Fibroblast of lung (primary cell): ENCODE measurements at regions not wholly inside any gene's neighbourhood (a gene's known extent, or its start where the extent isn't known, plus 50 kb on each side); places are given as distances from the start of the nearest gene placed in this dataset.

Source experiments
- DNase-seq, 2 donors: peaks; one replicate each; pipeline versions ENCODE4 v3.0.0 to v3.0.0-alpha.2; 2010; ENCODE audit warnings: low read depth in 2 of 2
- H2AFZ ChIP-seq: 2 replicates; pipeline ENCODE4 v1.5.1; 2012; ENCODE audit warnings: low read length, control low read depth, inconsistent platforms
- H3K27ac ChIP-seq: 2 replicates; pipeline ENCODE4 v1.5.1; 2011; ENCODE audit warnings: low read length, control low read depth; ENCODE audit not compliant: insufficient read depth
- H3K27me3 ChIP-seq: 2 replicates; pipeline ENCODE4 v1.5.1; 2011; ENCODE audit warnings: mild to moderate bottlenecking, low read length; ENCODE audit not compliant: control insufficient read depth, insufficient read depth
- H3K36me3 ChIP-seq: 2 replicates; pipeline ENCODE4 v1.5.1; 2011; ENCODE audit warnings: low read length; ENCODE audit not compliant: control insufficient read depth, insufficient read depth
- H3K4me1 ChIP-seq: 2 replicates; pipeline ENCODE4 v1.5.1; 2011; ENCODE audit warnings: low read length; ENCODE audit not compliant: control insufficient read depth, insufficient read depth; ENCODE audit errors: extremely low read depth
- H3K4me2 ChIP-seq: 2 replicates; pipeline ENCODE4 v1.5.1; 2011; ENCODE audit warnings: low read length, control low read depth; ENCODE audit not compliant: insufficient read depth; ENCODE audit errors: extremely low read depth
- H3K4me3 ChIP-seq, 4 experiments: fragments of 200-600 bp in 1 of 4; sonication (generic) in 1 of 4; replicated peaks in 1 of 4; 2 replicates each; pipeline ENCODE4 v1.5.1; 2011 to 2016; ENCODE audit warnings: low read length in 4 of 4, low read depth in 3 of 4, mild to moderate bottlenecking in 3 of 4, control low read depth in 2 of 4, inconsistent platforms in 1 of 4, mixed read lengths in 1 of 4; ENCODE audit not compliant: insufficient read depth in 1 of 4; ENCODE audit errors: control extremely low read depth in 1 of 4
- H3K79me2 ChIP-seq: 2 replicates; pipeline ENCODE4 v1.5.1; 2012; ENCODE audit warnings: mild to moderate bottlenecking, low read length, inconsistent platforms; ENCODE audit not compliant: control insufficient read depth, insufficient read depth
- H3K9ac ChIP-seq: 2 replicates; pipeline ENCODE4 v1.5.1; 2011; ENCODE audit warnings: mild to moderate bottlenecking, low read length, control low read depth; ENCODE audit not compliant: insufficient read depth
- H3K9me3 ChIP-seq: 2 replicates; pipeline ENCODE4 v1.5.1; 2012; ENCODE audit warnings: low read depth, low read length; ENCODE audit not compliant: control insufficient read depth, insufficient read depth
- H4K20me1 ChIP-seq: 2 replicates; pipeline ENCODE4 v1.5.1; 2011; ENCODE audit warnings: low read length; ENCODE audit not compliant: control insufficient read depth, insufficient read depth; ENCODE audit errors: extremely low read depth
- EZH2 ChIP-seq: IDR thresholded peaks from 2 replicates; pipeline ENCODE4 v1.5.1; 2012; ENCODE audit warnings: low read length, control low read depth, mild to moderate bottlenecking; ENCODE audit errors: missing control alignments
- TF ChIP-seq, protein P1 (sequence below), 2 donors: IDR thresholded peaks in 1 of 2; conservative IDR thresholded peaks in 1 of 2; 1 replicate in 1 of 2; 2 replicates in 1 of 2; pipeline ENCODE4 v1.5.1; 2011 to 2012; ENCODE audit warnings: low read length in 2 of 2, control low read depth in 1 of 2, inconsistent platforms in 1 of 2, low read depth in 1 of 2, mild to moderate bottlenecking in 1 of 2

DNA sequence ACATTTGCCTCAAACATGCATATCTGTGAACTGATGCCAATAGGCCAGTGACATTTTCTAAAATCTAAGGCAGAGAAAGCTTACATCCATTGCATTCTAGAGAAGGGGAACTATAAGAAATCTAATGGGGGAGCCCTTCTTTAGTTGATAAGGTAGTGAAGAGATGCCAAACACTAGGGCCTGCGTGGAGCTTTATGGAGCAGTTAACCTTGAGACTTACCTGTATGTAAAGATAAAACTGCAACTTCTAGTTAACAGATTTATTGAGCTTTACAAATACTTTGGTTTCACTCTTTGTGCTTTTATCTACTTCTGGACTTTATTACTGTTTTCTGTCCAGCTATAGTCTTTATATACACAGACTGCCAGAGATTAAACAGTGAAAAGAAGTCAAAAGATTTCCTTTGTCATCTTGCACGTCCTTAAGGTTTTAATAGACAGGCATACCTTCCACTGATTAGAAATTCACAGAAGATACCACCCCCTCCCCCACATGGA lies 457.6 kb downstream of the KLF12 start:
- Histone ChIP-seq H3K9ac (no peak overlapping the region), H3K9me3 (no peaks in the 10 kb centered on the region), H3K27me3 (no peaks in the 10 kb centered on the region), H3K36me3 (no peaks in the 10 kb centered on the region), H4K20me1 (no peaks in the 10 kb centered on the region), H3K4me1 (no peaks in the 10 kb centered on the region), H3K4me3 (no peak overlapping the region), H3K79me2 (no peaks in the 10 kb centered on the region), H2AFZ (no peak overlapping the region), H3K27ac (no peak overlapping the region), H3K4me2 (no peak overlapping the region)
- TF ChIP-seq, protein P1, sequence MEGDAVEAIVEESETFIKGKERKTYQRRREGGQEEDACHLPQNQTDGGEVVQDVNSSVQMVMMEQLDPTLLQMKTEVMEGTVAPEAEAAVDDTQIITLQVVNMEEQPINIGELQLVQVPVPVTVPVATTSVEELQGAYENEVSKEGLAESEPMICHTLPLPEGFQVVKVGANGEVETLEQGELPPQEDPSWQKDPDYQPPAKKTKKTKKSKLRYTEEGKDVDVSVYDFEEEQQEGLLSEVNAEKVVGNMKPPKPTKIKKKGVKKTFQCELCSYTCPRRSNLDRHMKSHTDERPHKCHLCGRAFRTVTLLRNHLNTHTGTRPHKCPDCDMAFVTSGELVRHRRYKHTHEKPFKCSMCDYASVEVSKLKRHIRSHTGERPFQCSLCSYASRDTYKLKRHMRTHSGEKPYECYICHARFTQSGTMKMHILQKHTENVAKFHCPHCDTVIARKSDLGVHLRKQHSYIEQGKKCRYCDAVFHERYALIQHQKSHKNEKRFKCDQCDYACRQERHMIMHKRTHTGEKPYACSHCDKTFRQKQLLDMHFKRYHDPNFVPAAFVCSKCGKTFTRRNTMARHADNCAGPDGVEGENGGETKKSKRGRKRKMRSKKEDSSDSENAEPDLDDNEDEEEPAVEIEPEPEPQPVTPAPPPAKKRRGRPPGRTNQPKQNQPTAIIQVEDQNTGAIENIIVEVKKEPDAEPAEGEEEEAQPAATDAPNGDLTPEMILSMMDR (conservative IDR thresholded peaks at IDR 0.05 in 1 of 2, IDR thresholded peaks at IDR 0.05 in 1 of 2; ENCODE audit: low read depth in 1 of 2, low read length in 2 of 2), result no peak
- TF ChIP-seq EZH2, result no peak
- DNase-seq, result no peak

DNA sequence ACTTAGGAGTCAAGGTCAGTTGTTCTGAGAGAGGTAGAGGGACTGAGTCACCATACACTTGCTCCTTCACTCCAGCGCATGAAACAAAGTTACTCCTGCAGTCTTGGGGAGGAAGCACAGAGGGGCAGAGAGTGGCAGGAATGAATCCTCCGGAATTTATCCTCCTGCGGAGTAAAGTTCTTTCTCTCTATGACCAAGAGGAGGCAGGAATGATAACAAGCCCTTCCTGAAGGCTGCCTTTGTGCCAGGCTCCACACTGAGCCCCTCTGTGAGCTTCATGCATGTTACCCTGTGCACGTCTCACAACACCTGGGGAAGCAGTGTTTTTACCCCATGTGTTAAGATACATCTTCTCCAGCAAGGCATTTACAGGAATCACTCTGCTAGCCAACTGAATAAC lies 458.4 kb downstream of the KLF12 start:
- DNase-seq, result no peak
- H3K9ac ChIP-seq, result no peak overlapping the region
- H4K20me1 ChIP-seq, result no peaks in the 10 kb centered on the region
- H3K79me2 ChIP-seq, result no peaks in the 10 kb centered on the region
- H3K4me2 ChIP-seq, result no peak overlapping the region
- H3K36me3 ChIP-seq, result no peaks in the 10 kb centered on the region
- no peaks in the 10 kb centered on the region for H3K27me3 ChIP-seq
- H3K27ac ChIP-seq, result no peak overlapping the region
- TF ChIP-seq, protein P1 (conservative IDR thresholded peaks at IDR 0.05 in 1 of 2, IDR thresholded peaks at IDR 0.05 in 1 of 2; ENCODE audit: low read depth in 1 of 2, low read length in 2 of 2), result no peak
- no peak for TF ChIP-seq EZH2
- H3K4me1 ChIP-seq, result no peaks in the 10 kb centered on the region
- no peaks in the 10 kb centered on the region for H3K9me3 ChIP-seq
- H3K4me3 ChIP-seq, result no peak overlapping the region
- H2AFZ ChIP-seq, result no peak overlapping the region

DNA sequence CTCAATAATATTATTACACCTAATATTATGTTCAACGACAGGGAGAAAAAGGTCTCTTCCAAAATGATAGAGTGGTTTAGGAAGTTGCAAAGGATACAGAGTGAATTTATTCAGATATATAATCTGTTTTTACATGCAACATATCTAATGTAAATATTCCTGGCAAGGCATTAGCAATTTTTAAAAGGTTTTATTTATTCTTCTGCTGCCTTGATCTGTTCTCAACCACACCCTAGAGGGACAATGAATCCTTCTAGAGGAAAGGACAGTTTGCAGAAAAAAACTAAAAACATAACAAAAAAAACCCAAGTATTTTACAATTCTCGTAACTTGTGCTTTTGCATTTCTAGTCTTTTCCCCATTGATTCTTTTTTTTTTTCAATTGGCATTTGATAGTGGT lies 459.6 kb downstream of the KLF12 start:
- Histone ChIP-seq H3K79me2 (no peaks in the 10 kb centered on the region), H2AFZ (no peak overlapping the region), H3K27ac (no peak overlapping the region), H4K20me1 (no peaks in the 10 kb centered on the region), H3K4me1 (no peaks in the 10 kb centered on the region), H3K4me2 (no peak overlapping the region), H3K9me3 (no peaks in the 10 kb centered on the region), H3K27me3 (no peaks in the 10 kb centered on the region), H3K4me3 (no peak overlapping the region), H3K36me3 (no peaks in the 10 kb centered on the region), H3K9ac (no peak overlapping the region)
- DNase-seq, result no peak
- TF ChIP-seq EZH2, result no peak
- TF ChIP-seq, protein P1 (conservative IDR thresholded peaks at IDR 0.05 in 1 of 2, IDR thresholded peaks at IDR 0.05 in 1 of 2; ENCODE audit: low read depth in 1 of 2, low read length in 2 of 2), result no peak
